GM12872 (cell line): ENCODE measurements at regions not wholly inside any gene's neighbourhood (a gene's known extent, or its start where the extent isn't known, plus 50 kb on each side); places are given as distances from the start of the nearest gene placed in this dataset.

Source experiments
- TF ChIP-seq, protein P1 (sequence below): IDR thresholded peaks from 3 replicates; pipeline ENCODE4 v1.5.1; 2011; ENCODE audit warnings: low read depth, mild to moderate bottlenecking, low read length, moderate library complexity; ENCODE audit not compliant: insufficient read depth

DNA sequence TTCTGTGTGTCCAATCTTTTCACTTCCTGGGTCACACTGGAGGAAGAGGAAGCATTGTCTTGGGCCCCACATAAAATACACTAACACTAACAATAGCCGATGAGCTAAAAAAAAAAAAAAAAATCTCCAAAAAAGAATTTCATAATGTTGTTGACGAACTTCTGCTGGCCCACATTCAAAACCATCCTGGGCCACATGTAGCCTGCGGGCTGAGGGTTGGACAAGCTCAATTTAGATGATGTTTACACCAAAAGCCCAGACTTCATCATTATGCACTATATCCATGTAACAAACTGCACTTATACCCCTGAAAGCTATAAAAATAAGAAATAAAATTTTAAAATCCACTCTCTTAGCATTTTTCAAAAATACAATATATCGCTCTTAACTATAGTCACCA, 187.8 kb upstream of the PTBP2 start:
- TF ChIP-seq, protein P1, sequence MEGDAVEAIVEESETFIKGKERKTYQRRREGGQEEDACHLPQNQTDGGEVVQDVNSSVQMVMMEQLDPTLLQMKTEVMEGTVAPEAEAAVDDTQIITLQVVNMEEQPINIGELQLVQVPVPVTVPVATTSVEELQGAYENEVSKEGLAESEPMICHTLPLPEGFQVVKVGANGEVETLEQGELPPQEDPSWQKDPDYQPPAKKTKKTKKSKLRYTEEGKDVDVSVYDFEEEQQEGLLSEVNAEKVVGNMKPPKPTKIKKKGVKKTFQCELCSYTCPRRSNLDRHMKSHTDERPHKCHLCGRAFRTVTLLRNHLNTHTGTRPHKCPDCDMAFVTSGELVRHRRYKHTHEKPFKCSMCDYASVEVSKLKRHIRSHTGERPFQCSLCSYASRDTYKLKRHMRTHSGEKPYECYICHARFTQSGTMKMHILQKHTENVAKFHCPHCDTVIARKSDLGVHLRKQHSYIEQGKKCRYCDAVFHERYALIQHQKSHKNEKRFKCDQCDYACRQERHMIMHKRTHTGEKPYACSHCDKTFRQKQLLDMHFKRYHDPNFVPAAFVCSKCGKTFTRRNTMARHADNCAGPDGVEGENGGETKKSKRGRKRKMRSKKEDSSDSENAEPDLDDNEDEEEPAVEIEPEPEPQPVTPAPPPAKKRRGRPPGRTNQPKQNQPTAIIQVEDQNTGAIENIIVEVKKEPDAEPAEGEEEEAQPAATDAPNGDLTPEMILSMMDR, result no peak

- TF ChIP-seq, protein P1, result no peak
Measured at GRCh38 chr1:96536581-96536980, 185.0 kb upstream of the PTBP2 start.

DNA sequence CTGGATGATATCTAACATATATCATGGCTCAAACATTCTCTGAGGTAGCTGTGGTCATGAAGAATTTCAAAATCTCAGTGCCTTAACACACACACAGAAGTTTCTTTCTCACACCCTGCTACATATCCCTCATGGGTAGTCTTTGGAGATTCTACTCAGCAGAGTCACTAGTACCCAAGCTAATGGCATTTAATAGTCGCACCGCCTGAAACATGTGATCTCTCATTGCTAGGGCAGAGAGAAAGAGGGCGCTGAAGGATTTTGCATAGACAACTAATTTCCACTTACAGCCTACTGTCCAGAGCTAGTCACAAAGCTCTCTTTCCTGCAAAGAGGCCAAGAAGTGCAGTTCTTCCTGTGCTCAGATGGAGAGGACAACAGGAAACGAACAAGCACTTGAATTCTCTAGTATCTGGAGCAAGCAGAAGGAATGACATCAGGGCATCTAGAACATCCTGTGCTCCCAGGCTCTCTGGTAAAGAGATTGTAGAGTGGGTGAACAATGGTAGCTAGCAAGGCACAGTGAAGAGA, 183.4 kb upstream of the PTBP2 start:
- TF ChIP-seq, protein P1, result no peak

DNA sequence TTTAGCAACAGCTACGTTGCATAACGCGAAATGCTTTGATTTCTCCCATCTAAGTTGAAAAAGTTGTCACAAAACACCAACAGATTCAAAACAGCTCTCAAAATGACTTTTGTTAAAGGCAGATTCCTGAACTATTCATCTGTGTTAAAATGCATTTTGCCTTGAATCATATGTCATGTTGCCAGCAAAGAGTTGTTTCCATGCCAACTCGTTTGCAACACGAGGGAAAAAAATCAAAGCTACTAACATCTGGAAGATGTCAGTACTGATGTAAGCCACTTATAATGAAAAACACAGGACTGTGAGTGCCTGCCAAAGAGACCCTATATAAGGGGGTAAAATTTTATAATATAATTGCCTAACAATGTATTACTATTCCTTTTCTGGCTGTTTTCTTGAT, 182.7 kb upstream of the PTBP2 start:
- TF ChIP-seq, protein P1, result no peak

DNA sequence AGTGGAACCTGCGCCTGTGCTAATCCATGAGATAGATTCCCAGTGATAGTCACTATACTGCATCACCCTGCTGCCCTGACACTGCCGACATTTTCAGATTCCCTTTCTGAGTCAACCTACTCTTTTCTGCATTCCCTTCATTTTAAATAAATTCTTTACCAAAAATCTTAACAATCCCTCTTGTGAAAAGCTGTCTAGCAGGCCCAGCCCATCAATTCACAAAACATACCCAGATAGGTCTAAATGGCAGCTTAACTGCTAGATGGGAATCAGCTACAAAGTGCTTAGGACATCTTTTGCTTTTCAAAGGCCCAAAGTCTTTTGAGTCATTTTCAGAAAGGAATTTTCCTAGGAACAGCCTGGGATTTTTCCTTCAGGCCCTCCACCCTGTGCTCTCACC, 180.1 kb upstream of the PTBP2 start:
- TF ChIP-seq, protein P1, result no peak

DNA sequence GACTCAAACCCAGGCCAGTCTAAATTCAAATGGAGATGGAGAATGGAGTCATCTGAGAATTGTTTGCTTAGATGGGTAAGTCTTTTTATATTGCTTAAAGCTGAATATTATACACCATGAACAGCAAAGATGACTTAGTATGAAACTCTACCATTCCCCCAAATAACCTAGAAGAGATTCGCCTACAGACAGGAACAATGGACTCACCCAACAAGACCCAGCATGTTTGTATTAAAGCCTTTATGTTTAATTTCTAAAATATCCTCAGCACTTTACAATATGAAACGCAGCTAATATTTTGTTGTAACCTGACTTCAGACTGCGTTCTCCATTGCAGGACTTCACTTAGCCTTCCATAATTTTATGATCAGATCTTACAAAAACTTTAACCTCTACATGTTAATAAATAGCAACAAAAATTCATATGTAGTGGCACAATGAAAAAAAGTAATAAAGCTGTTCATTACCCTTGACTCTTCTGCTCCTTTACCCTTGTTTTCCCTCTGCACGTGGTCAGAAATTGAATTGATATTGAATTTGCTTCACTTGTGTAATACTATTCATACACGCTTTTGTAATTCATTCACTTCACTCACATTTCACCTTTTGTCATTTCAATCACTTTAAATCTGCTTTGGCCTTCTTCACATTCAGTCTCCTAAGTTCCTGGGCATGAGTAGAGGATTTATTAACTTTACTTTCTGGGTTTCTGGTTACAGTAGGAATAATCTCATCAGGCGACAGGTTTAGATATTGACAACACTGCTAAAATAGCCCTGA, 177.3 kb upstream of the PTBP2 start:
- TF ChIP-seq, protein P1, result no peak

- TF ChIP-seq, protein P1, result no peak
Measured at GRCh38 chr1:96544831-96545221, 176.8 kb upstream of the PTBP2 start.
